ENCODE measurements at regions not wholly inside any gene's neighbourhood (a gene's known extent, or its start where the extent isn't known, plus 50 kb on each side); places are given as distances from the start of the nearest gene placed in this dataset.

DNA sequence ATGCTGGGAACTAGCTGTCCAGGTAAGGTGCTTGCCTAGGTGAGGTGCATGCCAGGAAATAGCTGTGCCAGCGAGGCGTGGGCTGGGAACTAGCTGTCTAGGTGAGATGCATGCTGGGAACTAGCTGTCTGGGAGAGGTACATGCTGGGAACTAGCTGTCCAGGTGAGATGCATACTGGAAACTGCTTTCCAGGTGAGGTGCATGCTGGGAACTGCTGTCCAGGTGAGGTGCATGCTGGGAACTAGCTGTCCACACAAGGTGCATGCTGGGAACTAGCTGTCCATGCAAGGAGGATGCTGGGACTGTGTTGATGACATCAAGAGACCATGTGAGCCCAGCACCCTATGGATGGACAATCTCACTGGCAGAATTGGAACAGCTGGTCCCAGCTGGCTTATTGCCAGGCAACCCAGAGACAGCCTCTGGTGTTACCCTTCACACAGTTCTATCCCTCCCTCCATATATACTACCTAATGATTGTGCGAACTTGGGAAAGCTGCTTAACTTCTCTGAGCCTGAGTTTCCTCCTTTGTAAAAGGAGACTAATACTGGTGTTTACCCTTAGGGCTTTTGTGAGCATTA is 479.9 kb upstream of the RBFOX1 start:
- DNase-seq (ENCODE audit: insufficient read length, low spot score): no peak
- no peak for FAIRE-seq
- TF ChIP-seq, protein P1, sequence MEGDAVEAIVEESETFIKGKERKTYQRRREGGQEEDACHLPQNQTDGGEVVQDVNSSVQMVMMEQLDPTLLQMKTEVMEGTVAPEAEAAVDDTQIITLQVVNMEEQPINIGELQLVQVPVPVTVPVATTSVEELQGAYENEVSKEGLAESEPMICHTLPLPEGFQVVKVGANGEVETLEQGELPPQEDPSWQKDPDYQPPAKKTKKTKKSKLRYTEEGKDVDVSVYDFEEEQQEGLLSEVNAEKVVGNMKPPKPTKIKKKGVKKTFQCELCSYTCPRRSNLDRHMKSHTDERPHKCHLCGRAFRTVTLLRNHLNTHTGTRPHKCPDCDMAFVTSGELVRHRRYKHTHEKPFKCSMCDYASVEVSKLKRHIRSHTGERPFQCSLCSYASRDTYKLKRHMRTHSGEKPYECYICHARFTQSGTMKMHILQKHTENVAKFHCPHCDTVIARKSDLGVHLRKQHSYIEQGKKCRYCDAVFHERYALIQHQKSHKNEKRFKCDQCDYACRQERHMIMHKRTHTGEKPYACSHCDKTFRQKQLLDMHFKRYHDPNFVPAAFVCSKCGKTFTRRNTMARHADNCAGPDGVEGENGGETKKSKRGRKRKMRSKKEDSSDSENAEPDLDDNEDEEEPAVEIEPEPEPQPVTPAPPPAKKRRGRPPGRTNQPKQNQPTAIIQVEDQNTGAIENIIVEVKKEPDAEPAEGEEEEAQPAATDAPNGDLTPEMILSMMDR (IDR thresholded peaks at IDR 0.05; ENCODE audit: insufficient read depth, missing control alignments): no peak

DNA sequence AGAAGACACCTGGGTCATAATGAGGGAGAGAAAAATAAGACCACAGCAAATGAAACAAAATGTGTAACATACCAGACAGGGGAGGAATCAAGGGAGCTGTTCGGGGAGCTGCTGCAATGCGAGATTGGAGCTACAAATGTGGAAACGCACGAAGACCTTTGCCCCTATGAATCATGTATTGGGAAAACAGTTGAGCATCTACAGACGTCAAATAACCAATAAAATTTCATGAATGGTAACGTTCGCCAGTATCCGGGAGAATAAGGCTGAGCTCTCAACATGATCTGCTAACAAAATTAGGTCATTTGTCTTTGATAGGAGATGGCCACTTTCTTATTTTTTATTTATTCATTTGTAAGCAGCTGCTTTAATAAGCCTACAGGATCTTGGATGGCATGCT is 486.2 kb upstream of the RBFOX1 start:
- TF ChIP-seq, protein P1 (IDR thresholded peaks at IDR 0.05; ENCODE audit: insufficient read depth, missing control alignments): no peak
- DNase-seq (ENCODE audit: insufficient read length, low spot score) (no peak), FAIRE-seq (no peak)

DNA sequence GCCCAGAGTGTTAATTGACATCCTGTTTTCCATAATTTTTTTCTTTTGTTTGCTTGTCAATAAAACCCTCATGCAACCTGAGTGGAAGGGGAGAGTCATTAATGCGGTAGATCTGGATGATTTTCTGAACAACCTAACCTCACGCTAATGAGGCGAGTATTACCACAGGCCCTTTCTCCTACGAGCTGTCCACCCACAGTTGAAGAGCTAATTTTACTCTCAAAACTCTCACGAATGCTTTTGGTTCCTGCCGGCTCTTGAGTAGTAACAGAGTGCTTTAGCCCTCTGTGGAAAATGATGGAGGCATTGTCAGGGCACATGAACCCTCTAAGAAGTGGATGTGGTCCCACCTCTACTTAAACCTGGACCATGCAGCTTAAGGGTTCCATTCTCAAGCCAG is 491.3 kb upstream of the RBFOX1 start:
- TF ChIP-seq, protein P1 (IDR thresholded peaks at IDR 0.05; ENCODE audit: insufficient read depth, missing control alignments): no peak
- DNase-seq (ENCODE audit: insufficient read length, low spot score) (no peak), FAIRE-seq (no peak)

DNA sequence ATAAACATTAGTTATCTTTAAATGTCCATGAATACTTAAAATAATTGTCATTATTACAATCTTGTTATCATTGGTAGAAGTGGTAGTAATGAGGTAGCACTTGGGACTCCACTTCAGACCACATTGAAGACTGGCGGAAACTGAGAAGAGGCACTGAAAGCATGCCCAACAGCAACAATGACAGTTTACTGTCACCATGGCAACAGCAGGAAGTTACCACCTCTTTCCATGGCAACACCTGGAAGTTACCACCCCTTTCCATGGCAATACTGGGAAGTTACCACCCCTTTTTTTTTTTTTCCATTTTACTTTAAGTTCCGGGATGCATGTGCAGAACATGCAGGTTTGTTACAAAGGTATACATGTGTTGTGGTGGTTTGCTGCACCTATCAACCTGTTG is 494.9 kb upstream of the RBFOX1 start:
- FAIRE-seq (no peak), DNase-seq (ENCODE audit: insufficient read length, low spot score) (no peak)
- TF ChIP-seq, protein P1 (IDR thresholded peaks at IDR 0.05; ENCODE audit: insufficient read depth, missing control alignments): no peak

DNA sequence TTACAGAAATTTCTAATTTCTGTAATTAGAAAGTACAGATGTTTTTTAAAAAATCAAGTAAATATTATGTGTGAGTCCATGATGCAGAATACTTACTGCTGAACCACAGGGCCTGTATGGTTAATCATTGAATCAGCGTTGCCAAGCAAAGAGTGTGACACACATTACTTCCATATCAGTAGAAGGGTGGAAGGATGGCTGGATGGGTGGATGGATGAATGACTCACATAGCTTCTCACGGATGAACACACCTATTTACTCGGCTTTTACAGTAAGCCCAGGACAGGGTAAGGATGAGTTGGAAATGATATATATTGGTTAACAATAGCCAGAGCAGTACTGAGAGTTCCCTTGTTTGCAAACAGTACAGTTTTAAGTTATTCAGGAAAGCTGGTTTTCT is 495.9 kb upstream of the RBFOX1 start:
- TF ChIP-seq, protein P1 (IDR thresholded peaks at IDR 0.05; ENCODE audit: insufficient read depth, missing control alignments): no peak
- no peak for FAIRE-seq
- DNase-seq (ENCODE audit: insufficient read length, low spot score): no peak

DNA sequence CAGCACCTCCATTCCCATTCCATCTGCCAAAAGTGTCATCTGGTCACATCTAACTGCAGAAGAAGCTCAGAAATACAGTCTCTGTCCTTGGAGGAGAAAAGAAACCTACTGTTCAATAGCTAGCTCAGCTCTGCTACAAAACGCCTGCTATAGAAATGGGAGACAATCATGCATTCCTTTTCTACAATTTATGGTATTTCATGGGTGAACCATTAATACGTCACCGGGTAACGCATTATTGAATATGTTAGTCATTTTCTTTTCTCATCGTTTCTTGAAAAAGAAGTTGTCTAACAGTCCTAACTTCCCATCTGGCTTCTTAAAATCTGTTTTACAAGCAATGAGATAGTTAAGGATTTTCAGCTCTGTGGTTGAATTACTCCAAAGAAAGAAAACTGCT is 496.7 kb upstream of the RBFOX1 start:
- TF ChIP-seq, protein P1 (IDR thresholded peaks at IDR 0.05; ENCODE audit: insufficient read depth, missing control alignments): no peak
- FAIRE-seq (no peak), DNase-seq (ENCODE audit: insufficient read length, low spot score) (no peak)

DNA sequence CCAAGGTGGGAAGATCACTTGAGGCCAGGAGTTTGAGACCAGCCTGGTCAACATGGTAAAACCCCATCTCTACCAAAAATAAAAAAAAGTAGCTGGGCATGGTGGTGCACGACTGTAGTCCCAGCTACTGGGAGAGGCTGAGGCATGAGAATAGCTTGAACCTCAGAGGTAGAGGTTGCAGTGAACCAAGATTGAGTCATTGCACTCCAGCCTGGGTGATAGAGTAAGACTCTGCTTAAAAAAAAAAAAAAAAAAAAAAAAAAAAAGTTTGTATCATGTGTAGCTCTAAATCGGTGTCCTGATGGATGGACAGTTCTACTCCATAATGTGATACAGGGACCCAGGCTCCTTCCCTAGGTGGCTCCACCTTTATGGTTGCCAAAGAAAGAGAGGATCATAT is 497.1 kb upstream of the RBFOX1 start:
- DNase-seq (ENCODE audit: insufficient read length, low spot score) (no peak), FAIRE-seq (no peak)
- TF ChIP-seq, protein P1 (IDR thresholded peaks at IDR 0.05; ENCODE audit: insufficient read depth, missing control alignments): no peak
